ENCODE measurements at regions not wholly inside any gene's neighbourhood (a gene's known extent, or its start where the extent isn't known, plus 50 kb on each side); places are given as distances from the start of the nearest gene placed in this dataset.

DNA sequence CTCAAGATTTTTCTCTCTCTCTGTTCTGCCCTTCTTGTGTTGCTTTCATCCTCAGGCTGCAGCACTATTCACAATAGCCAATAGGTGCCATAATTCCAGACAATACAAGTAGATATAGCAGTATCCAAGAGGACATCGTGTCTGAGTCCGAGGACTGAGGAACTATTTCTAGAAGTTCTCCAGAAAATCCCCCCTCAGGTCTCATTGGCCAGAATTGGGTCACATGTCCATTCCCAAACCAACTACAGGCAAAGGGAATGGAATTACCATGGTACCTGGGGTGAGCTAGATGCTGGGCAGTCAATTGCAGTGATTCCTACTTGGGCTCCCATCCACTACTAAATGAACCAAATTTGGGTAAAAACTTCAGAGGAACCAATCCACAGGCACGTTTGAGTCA, 301.9 kb upstream of the RASGEF1B start:
- TF ChIP-seq CTCF (IDR thresholded peaks at IDR 0.05; ENCODE audit: low read depth, low read length, poor library complexity, severe bottlenecking) (no peak), EZH2phosphoT487 (IDR thresholded peaks at IDR 0.05; ENCODE audit: borderline replicate concordance, low read length) (no peak)

All from DOHH2 (cell line).